HEK293T (cell line): ENCODE measurements at regions not wholly inside any gene's neighbourhood (a gene's known extent, or its start where the extent isn't known, plus 50 kb on each side); places are given as distances from the start of the nearest gene placed in this dataset.
A peak's percentile ranks its signal among the peaks of the same experiment; 100 is the strongest.

Experiments
- CTCF ChIA-PET: fragments of 350-600 bp; formaldehyde crosslinking; extraction: SDS; loops from one replicate; lab custom pipeline; 2021; ENCODE audit warnings: antibody characterized with exemption, inconsistent platforms; lab: Yijun Ruan, JAX
- POLR2A ChIA-PET: fragments of 350-600 bp; formaldehyde crosslinking; extraction: SDS; loops from one replicate; lab custom pipeline; 2020; ENCODE audit warnings: antibody characterized with exemption, inconsistent platforms; lab: Yijun Ruan, JAX
- DNase-seq: peaks from one replicate; pipeline ENCODE4 v3.0.0; 2012; ENCODE audit warnings: mixed read lengths; ENCODE audit errors: extremely low spot score
- ARNT ChIP-seq: fragments of 450-650 bp; IDR thresholded peaks from 2 replicates; pipeline ENCODE4 v1.6.1; 2017; ENCODE audit warnings: mild to moderate bottlenecking
- BHLHE40 ChIP-seq: fragments of 450-650 bp; IDR thresholded peaks from 2 replicates; pipeline ENCODE4 v1.6.1; 2016; ENCODE audit warnings: mild to moderate bottlenecking, moderate library complexity, borderline replicate concordance
- CTBP1 ChIP-seq: fragments of 450-650 bp; IDR thresholded peaks from 2 replicates; pipeline ENCODE4 v1.6.1; 2016; ENCODE audit warnings: borderline replicate concordance
- ELF4 ChIP-seq: fragments of 450-650 bp; IDR thresholded peaks from 2 replicates; pipeline ENCODE4 v1.6.1; 2017; ENCODE audit warnings: antibody characterized with exemption
- FOXA1 ChIP-seq: fragments of 450-650 bp; IDR thresholded peaks from 2 replicates; pipeline ENCODE4 v1.6.1; 2016; ENCODE audit warnings: mild to moderate bottlenecking
- FOXK2 ChIP-seq: fragments of 450-650 bp; IDR thresholded peaks from 2 replicates; pipeline ENCODE4 v1.6.1; 2016; ENCODE audit warnings: mild to moderate bottlenecking
- FOXM1 ChIP-seq: fragments of 450-650 bp; IDR thresholded peaks from 2 replicates; pipeline ENCODE4 v1.6.1; 2017; ENCODE audit warnings: mild to moderate bottlenecking, borderline replicate concordance
- HDGF ChIP-seq: fragments of 450-650 bp; IDR thresholded peaks from 2 replicates; pipeline ENCODE4 v1.6.1; 2017; ENCODE audit warnings: antibody characterized with exemption, borderline replicate concordance
- L3MBTL2 ChIP-seq: fragments of 450-650 bp; conservative IDR thresholded peaks from 2 replicates; pipeline ENCODE4 v1.6.1; 2016; ENCODE audit warnings: mild to moderate bottlenecking
- LEF1 ChIP-seq: fragments of 450-650 bp; IDR thresholded peaks from 2 replicates; pipeline ENCODE4 v1.6.1; 2017; ENCODE audit warnings: mild to moderate bottlenecking, borderline replicate concordance
- NFRKB ChIP-seq: fragments of 450-650 bp; IDR thresholded peaks from 2 replicates; pipeline ENCODE4 v1.6.1; 2016; ENCODE audit warnings: mild to moderate bottlenecking, moderate library complexity
- PKNOX1 ChIP-seq: fragments of 450-650 bp; IDR thresholded peaks from 2 replicates; pipeline ENCODE4 v1.6.1; 2016
- SP1 ChIP-seq: fragments of 450-650 bp; IDR thresholded peaks from 2 replicates; pipeline ENCODE4 v1.6.1; 2017
- SUZ12 ChIP-seq: fragments of 450-650 bp; IDR thresholded peaks from 2 replicates; pipeline ENCODE4 v1.6.1; 2016; ENCODE audit warnings: mild to moderate bottlenecking
- TARDBP ChIP-seq: fragments of 450-650 bp; IDR thresholded peaks from 2 replicates; pipeline ENCODE4 v1.6.1; 2016
- ZNF384 ChIP-seq: fragments of 450-650 bp; IDR thresholded peaks from 2 replicates; pipeline ENCODE4 v1.6.1; 2016

GRCh38 chr6:1126036-1126435 lies 185.9 kb upstream of the FOXQ1 start:
- ChIA-PET CTCF (no interaction called here), POLR2A (no interaction called here)
- TF ChIP-seq SP1 (no peak), HDGF (no peak), L3MBTL2 (no peak), CTBP1 (no peak), FOXK2 (no peak), TARDBP (no peak), ELF4 (no peak), FOXM1 (no peak), BHLHE40 (no peak), FOXA1 (no peak), ZNF384 (no peak), LEF1 (no peak), PKNOX1 (no peak), NFRKB (no peak)
- DNase-seq, result no peak

- TF ChIP-seq PKNOX1, result no peak
- no peak for TF ChIP-seq SP1
- no peak for TF ChIP-seq L3MBTL2
- no peak for TF ChIP-seq SUZ12
- TF ChIP-seq FOXK2, result no peak
- TF ChIP-seq HDGF, result no peak
- TF ChIP-seq ELF4, result no peak
- TF ChIP-seq LEF1, result no peak
- no peak for TF ChIP-seq ARNT
- no peak for TF ChIP-seq ZNF384
- TF ChIP-seq BHLHE40, result no peak
- no peak for TF ChIP-seq FOXM1
- no peak for TF ChIP-seq FOXA1
- TF ChIP-seq CTBP1, result no peak
- TF ChIP-seq TARDBP, result no peak
- TF ChIP-seq NFRKB, result no peak
- POLR2A ChIA-PET, result no interaction called here
- no peak for DNase-seq
- CTCF ChIA-PET, result no interaction called here
Measured at GRCh38 chr6:1125297-1125696, 186.6 kb upstream of the FOXQ1 start.

GRCh38 chr6:1124885-1125284 lies 187.0 kb upstream of the FOXQ1 start:
- TF ChIP-seq NFRKB, result no peak
- TF ChIP-seq TARDBP, result no peak
- TF ChIP-seq CTBP1, result no peak
- no peak for TF ChIP-seq PKNOX1
- no peak for TF ChIP-seq ELF4
- DNase-seq, result no peak
- ChIA-PET CTCF (no interaction called here), POLR2A (no interaction called here)

- DNase-seq, result no peak
- CTCF ChIA-PET, result interaction anchor here (0.9 kb wide), 1 partner anchor 204 kb away, joined by 3 read pairs; no protein-coding TSS in a partner anchor
- POLR2A ChIA-PET, result no interaction called here
- TF ChIP-seq FOXK2, result no peak
- 0 out of 2 replicates have a peak, but pooled peaks have one; percentile 15 for TF ChIP-seq PKNOX1
Measured at GRCh38 chr6:1123386-1124375, 188.2 kb upstream of the FOXQ1 start.

GRCh38 chr6:1122083-1122482 lies 189.8 kb upstream of the FOXQ1 start:
- ChIA-PET CTCF (no interaction called here), POLR2A (no interaction called here)
- TF ChIP-seq ELF4 (no peak), LEF1 (no peak), FOXA1 (no peak), CTBP1 (no peak), TARDBP (no peak), L3MBTL2 (no peak), ZNF384 (no peak), FOXM1 (no peak)
- DNase-seq, result no peak

GRCh38 chr6:1118287-1118647 lies 193.6 kb upstream of the FOXQ1 start:
- no peak for TF ChIP-seq TARDBP
- no peak for TF ChIP-seq FOXM1
- no peak for TF ChIP-seq HDGF
- no peak for TF ChIP-seq SUZ12
- no peak for TF ChIP-seq LEF1
- DNase-seq, result no peak
- CTCF ChIA-PET, result no interaction called here
- POLR2A ChIA-PET, result no interaction called here
